Thyroid gland (tissue), 4 donors: ENCODE measurements at regions not wholly inside any gene's neighbourhood (a gene's known extent, or its start where the extent isn't known, plus 50 kb on each side); places are given as distances from the start of the nearest gene placed in this dataset.

Experiments used
- CTCF ChIP-seq, 6 experiments: fragments of 200-600 bp in 3 of 6; fragments of 450-650 bp in 3 of 6; sonication (generic) in 3 of 6; IDR thresholded peaks; one replicate each; pipeline ENCODE4 v1.5.1; 2016 to 2019; ENCODE audit warnings: antibody characterized with exemption in 6 of 6, mild to moderate bottlenecking in 2 of 6, inconsistent platforms in 1 of 6, moderate library complexity in 1 of 6
- POLR2A ChIP-seq, 2 donors: fragments of 450-650 bp; IDR thresholded peaks; one replicate each; pipeline ENCODE4 v1.6.1; 2017; ENCODE audit warnings: antibody characterized with exemption in 2 of 2, mild to moderate bottlenecking in 2 of 2, moderate library complexity in 1 of 2

GRCh38 chr1:5768014-5768413 is 224.2 kb downstream of the NPHP4 start:
- no peak for TF ChIP-seq POLR2A (IDR thresholded peaks at IDR 0.05)
- TF ChIP-seq CTCF (IDR thresholded peaks at IDR 0.05), result no peak
